ENCODE measurements at regions not wholly inside any gene's neighbourhood (a gene's known extent, or its start where the extent isn't known, plus 50 kb on each side); places are given as distances from the start of the nearest gene placed in this dataset.

DNA sequence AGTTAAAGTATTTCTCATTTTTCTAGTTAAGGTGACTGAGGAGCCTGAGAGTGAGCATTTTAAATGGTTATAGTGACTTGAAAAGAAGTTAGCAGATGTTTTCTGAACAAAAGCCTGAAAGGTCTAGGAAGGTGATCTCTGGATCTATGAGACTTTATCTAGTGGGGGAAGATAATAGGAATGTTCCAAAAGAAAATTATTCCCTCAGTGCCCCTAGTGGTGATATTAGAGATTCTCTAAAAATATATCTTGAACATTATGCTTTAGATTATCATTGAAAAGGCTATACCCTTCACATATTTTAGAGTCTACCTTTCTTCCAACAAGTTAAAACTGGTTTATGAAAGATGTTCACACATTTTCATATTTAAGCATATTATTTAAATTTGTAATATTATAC lies 69.0 kb upstream of the SPANXN1 start:
- DNase-seq (ENCODE audit: low read depth): no peak
- TF ChIP-seq, protein P1, sequence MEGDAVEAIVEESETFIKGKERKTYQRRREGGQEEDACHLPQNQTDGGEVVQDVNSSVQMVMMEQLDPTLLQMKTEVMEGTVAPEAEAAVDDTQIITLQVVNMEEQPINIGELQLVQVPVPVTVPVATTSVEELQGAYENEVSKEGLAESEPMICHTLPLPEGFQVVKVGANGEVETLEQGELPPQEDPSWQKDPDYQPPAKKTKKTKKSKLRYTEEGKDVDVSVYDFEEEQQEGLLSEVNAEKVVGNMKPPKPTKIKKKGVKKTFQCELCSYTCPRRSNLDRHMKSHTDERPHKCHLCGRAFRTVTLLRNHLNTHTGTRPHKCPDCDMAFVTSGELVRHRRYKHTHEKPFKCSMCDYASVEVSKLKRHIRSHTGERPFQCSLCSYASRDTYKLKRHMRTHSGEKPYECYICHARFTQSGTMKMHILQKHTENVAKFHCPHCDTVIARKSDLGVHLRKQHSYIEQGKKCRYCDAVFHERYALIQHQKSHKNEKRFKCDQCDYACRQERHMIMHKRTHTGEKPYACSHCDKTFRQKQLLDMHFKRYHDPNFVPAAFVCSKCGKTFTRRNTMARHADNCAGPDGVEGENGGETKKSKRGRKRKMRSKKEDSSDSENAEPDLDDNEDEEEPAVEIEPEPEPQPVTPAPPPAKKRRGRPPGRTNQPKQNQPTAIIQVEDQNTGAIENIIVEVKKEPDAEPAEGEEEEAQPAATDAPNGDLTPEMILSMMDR (conservative IDR thresholded peaks at IDR 0.05; ENCODE audit: low read length): no peak

DNA sequence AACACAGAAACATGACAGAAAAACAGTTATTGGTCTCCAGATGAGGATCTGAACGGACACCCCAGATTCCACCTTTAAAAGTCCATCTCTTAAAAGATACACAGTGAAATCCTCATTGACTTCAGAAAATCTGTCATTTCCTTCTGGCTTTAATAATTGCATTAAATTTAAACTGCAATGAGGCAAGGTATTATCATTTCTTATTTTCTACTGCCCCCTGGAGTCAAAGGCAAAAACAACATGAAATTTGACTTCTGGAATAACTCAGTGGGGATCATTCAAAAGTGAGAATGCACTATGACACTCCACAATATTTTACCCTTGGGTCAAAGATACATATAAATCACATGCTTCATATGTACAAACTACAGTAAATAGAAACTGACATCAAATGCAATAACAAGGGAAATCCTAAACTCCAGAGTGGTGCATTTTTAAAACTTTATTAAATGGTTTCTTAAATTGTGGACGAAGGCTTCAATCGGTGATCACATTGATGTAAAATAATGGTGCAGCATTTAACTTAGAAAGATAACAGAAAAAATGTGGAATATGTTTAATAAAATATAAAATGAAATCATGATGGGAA lies 56.4 kb upstream of the SPANXN1 start:
- TF ChIP-seq, protein P1 (conservative IDR thresholded peaks at IDR 0.05; ENCODE audit: low read length): peak; percentile 44
- peak; percentile 1 for DNase-seq (ENCODE audit: low read depth)
- no peak overlapping the region for H3K4me3 ChIP-seq (ENCODE audit: low read length)

More for the DNA sequence above, 69.0 kb upstream of the SPANXN1 start:
- no peak overlapping the region for H3K4me3 ChIP-seq (ENCODE audit: low read length)
